Stomach (tissue), 4 donors: ENCODE measurements at regions not wholly inside any gene's neighbourhood (a gene's known extent, or its start where the extent isn't known, plus 50 kb on each side); places are given as distances from the start of the nearest gene placed in this dataset.

Experiments
- POLR2AphosphoS5 ChIP-seq, 3 donors: sonication (generic); formaldehyde crosslinking; IDR thresholded peaks; one replicate each; pipeline ENCODE4 v1.6.1; 2016; ENCODE audit warnings: antibody characterized with exemption in 3 of 3
- TF ChIP-seq, protein P1 (sequence below), 7 experiments: fragments of 450-650 bp in 4 of 7; fragments of 200-600 bp in 3 of 7; sonication (generic) in 3 of 7; IDR thresholded peaks; one replicate each; pipeline ENCODE4 v1.5.1; 2016 to 2019; ENCODE audit warnings: antibody characterized with exemption in 7 of 7, control low read depth in 2 of 7, mild to moderate bottlenecking in 1 of 7

GRCh38 chr1:198003468-198003867, 86.3 kb downstream of the LHX9 start:
- TF ChIP-seq, protein P1, sequence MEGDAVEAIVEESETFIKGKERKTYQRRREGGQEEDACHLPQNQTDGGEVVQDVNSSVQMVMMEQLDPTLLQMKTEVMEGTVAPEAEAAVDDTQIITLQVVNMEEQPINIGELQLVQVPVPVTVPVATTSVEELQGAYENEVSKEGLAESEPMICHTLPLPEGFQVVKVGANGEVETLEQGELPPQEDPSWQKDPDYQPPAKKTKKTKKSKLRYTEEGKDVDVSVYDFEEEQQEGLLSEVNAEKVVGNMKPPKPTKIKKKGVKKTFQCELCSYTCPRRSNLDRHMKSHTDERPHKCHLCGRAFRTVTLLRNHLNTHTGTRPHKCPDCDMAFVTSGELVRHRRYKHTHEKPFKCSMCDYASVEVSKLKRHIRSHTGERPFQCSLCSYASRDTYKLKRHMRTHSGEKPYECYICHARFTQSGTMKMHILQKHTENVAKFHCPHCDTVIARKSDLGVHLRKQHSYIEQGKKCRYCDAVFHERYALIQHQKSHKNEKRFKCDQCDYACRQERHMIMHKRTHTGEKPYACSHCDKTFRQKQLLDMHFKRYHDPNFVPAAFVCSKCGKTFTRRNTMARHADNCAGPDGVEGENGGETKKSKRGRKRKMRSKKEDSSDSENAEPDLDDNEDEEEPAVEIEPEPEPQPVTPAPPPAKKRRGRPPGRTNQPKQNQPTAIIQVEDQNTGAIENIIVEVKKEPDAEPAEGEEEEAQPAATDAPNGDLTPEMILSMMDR (IDR thresholded peaks at IDR 0.05): no peak
- TF ChIP-seq POLR2AphosphoS5 (IDR thresholded peaks at IDR 0.05): no peak
